GM12874 (cell line): ENCODE measurements at regions not wholly inside any gene's neighbourhood (a gene's known extent, or its start where the extent isn't known, plus 50 kb on each side); places are given as distances from the start of the nearest gene placed in this dataset.

Source experiments
- TF ChIP-seq, protein P1 (sequence below): IDR thresholded peaks from 2 replicates; pipeline ENCODE4 v1.5.1; 2011; ENCODE audit warnings: low read depth, mild to moderate bottlenecking, control low read depth, low read length, moderate library complexity; ENCODE audit not compliant: insufficient read depth

DNA sequence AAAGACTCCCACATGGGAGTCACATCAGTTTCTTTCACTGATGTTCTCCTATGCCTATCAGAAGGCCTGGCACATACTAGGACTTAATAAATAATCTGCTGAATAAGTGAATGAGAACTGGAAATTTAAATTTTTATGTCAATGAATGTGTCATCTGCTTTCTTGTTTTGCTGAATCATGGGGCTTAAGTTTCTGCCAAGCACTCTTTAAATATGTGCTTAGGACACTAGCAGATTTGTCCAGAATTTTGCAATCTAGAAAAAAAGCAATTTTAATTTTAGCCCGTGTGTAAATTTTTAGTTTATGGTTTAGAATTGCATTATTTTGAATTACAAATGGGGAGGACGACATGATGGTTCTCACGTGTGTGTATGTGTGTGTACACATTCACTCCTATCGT lies 803.1 kb downstream of the USP25 start:
- TF ChIP-seq, protein P1, sequence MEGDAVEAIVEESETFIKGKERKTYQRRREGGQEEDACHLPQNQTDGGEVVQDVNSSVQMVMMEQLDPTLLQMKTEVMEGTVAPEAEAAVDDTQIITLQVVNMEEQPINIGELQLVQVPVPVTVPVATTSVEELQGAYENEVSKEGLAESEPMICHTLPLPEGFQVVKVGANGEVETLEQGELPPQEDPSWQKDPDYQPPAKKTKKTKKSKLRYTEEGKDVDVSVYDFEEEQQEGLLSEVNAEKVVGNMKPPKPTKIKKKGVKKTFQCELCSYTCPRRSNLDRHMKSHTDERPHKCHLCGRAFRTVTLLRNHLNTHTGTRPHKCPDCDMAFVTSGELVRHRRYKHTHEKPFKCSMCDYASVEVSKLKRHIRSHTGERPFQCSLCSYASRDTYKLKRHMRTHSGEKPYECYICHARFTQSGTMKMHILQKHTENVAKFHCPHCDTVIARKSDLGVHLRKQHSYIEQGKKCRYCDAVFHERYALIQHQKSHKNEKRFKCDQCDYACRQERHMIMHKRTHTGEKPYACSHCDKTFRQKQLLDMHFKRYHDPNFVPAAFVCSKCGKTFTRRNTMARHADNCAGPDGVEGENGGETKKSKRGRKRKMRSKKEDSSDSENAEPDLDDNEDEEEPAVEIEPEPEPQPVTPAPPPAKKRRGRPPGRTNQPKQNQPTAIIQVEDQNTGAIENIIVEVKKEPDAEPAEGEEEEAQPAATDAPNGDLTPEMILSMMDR: no peak

DNA sequence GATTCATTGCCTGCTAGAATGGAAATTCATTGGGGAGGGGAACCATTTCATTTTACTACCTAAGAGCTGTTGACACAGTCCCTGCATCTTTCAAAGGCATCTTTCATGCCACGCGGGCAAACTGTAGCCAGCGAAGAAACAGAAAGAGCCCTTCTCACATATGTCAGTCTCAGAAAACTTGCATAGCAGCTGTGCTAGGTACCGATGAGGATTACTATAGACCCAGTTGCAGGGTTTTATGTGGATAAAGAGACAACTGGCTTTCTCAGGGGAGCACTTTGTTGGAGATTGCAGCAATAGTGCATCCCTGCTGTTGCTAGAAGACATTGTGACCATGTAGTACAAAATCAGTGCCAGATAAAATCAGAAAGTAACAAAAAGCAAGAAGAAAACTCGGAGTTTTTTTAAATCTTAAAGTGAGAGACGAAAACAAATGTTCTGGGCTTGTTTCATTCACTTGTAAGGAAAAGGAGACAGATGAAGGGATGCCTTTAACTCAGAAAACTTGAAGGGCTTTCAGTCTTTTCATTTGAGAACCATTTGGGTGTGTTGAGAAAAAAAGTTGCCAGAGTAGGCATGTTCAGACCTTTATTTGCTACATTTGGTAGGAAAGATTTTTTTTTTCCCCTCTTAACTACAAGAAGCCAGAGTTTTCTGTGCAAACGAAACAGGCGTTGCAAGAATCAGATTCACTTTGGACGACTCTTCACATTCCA lies 804.1 kb downstream of the USP25 start:
- TF ChIP-seq, protein P1: no peak

DNA sequence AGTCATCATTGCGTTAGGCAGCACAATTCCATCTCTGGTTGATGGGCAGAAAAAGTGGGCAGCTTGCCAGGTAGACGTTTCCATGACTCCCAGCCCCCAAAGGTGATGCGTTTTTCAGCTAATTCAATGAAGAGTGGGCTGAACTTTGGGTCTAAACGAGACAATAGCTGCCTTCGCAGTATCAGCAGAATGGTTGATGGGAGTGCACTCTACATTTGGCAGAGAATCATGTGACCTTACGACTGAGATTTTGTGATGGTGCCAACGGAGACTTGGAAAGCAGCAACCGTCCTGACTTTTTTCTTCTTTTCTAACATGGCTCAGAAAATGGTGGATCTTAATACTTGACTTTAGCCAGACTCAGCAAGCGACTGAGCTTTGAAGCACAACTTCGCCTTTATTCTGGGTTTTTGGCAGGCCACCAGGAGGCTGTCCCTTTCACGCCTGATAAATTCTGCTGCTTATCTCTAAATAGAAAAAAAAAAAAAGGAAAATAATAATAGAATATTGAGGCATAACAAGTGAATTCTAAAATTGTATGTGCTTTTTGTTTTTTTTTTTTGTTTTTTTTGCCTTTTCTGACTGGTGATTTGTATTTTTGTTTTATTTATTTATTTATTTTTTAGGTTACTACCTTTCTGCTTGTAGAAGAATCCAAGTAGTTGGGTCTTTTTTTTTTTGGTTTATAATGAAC lies 804.8 kb downstream of the USP25 start:
- TF ChIP-seq, protein P1: no peak

DNA sequence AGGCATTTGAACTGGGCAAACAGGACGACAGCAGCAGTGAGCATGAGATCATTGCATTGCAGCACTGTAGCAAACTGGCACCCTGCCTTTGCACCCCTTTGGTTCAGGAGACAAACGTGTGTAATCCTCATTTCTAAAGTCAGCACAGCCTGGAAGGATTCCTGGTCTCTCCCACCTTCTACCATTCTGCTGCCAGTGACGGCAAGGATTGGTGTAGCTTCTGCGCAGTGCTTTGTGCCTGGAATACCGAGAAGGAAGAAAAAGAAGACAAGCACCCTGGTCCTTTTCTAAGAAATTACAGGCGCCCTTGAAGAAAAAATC lies 805.3 kb downstream of the USP25 start:
- TF ChIP-seq, protein P1: no peak

DNA sequence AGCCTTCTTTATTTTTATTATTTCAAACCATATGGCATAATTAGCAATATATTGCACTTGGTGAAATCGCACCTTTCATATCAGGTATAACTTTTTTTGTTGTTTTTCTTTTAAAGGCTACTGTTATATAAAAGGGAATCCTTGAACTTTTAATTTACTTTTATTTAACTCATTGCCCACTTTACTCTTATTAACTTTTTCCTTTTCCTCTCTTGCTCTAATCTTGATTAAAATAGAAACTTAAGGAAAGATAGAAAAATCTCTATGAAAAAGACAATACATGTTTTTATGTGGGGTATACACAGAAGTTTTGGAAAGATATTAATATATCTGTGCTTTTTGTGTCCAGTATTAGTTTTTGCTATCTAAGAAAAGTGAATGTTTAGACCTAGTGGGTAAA lies 805.8 kb downstream of the USP25 start:
- TF ChIP-seq, protein P1: no peak

DNA sequence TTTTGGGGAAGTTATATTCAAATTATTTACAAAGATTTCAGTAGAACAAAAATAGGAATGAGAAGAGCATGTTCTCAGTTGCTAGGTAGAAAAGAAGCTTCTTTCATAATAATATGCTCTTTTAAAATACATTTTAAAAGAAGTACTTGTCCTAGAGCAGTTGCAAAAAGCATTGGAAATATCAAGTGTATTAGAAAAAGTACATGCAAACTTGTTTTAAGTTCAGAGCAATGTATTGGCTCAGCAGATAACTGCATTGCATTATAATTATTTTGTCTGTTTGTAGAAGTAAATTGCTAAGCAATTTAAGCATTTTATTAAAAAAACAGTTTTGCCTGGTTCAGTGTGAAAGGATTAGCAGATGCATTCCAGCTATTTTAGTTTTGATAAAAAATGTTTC lies 806.4 kb downstream of the USP25 start:
- TF ChIP-seq, protein P1: no peak

DNA sequence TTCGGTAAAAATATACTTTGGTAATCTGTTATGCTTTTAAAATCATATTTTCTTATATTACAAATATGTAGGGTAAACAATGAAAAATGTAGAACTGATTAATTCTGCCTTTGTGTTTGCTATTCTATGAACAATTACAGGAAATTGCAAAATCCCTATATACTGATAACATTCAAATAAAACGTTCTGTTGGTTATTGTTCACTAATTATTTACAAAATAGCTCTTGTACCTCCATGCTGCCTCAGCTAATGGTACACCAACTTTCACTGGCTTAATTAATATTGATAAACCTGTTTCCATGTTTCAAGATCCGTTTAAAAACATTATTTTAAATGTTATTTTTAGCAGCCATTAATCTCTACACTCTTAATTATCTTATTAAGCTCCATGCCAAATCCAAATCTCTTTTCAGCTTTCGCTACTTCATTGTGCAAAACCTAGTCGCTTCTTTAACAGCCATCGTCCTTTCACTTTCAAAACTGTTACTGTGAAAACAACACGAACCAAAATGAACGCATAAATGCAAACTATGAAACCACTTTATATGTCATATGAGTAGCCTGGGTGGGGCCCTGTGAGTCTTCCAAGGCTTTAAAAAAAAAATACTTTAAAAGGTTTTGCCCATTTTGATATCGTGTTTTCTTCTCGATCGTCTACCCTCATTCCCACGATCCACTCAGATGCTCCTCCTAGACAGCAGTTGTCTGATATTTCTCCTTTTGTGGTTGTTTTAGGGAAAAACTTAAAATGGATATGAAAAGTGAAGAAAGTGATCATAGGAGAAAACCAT lies 807.1 kb downstream of the USP25 start:
- TF ChIP-seq, protein P1: no peak
